Adrenal gland (tissue), 5 donors: ENCODE measurements at regions not wholly inside any gene's neighbourhood (a gene's known extent, or its start where the extent isn't known, plus 50 kb on each side); places are given as distances from the start of the nearest gene placed in this dataset.

Source experiments
- POLR2A ChIP-seq, 2 donors: fragments of 450-650 bp; IDR thresholded peaks; one replicate each; pipeline ENCODE4 v1.6.1; 2017; ENCODE audit warnings: antibody characterized with exemption in 2 of 2, mild to moderate bottlenecking in 2 of 2, moderate library complexity in 1 of 2
- TF ChIP-seq, protein P1 (sequence below), 6 experiments: fragments of 450-650 bp in 4 of 6; fragments of 200-600 bp in 2 of 6; sonication (generic) in 1 of 6; IDR thresholded peaks; 1 replicate in 5 of 6; 2 replicates in 1 of 6; pipeline versions ENCODE4 v1.5.1 to v1.8.0; 2016 to 2021; ENCODE audit warnings: antibody characterized with exemption in 6 of 6, mild to moderate bottlenecking in 2 of 6, moderate library complexity in 1 of 6
- donor health status: DM: no; HTN: no; CAD: no.

DNA sequence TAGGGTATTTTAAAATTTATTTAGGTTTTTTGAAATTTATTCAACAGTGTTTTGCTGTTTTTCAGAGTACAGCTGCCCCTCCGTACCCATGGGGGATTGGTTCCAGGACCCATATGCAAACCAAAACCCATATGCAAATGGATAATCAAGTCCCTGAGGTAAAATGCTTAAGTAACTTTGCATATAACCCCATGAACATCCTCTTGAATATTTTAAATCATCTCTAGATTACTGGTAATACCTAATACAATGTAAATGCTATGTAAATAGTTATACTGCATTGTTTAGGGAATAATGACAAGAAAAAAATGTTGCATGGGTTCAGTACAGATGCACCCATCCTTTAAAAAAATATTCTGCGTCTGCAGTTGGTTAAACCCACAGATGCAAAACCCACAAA lies 547.9 kb upstream of the CDH4 start:
- TF ChIP-seq, protein P1, sequence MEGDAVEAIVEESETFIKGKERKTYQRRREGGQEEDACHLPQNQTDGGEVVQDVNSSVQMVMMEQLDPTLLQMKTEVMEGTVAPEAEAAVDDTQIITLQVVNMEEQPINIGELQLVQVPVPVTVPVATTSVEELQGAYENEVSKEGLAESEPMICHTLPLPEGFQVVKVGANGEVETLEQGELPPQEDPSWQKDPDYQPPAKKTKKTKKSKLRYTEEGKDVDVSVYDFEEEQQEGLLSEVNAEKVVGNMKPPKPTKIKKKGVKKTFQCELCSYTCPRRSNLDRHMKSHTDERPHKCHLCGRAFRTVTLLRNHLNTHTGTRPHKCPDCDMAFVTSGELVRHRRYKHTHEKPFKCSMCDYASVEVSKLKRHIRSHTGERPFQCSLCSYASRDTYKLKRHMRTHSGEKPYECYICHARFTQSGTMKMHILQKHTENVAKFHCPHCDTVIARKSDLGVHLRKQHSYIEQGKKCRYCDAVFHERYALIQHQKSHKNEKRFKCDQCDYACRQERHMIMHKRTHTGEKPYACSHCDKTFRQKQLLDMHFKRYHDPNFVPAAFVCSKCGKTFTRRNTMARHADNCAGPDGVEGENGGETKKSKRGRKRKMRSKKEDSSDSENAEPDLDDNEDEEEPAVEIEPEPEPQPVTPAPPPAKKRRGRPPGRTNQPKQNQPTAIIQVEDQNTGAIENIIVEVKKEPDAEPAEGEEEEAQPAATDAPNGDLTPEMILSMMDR (IDR thresholded peaks at IDR 0.05), result no peak
- TF ChIP-seq POLR2A (IDR thresholded peaks at IDR 0.05), result no peak
